Endothelial cell (in vitro differentiated cells): ENCODE measurements at regions not wholly inside any gene's neighbourhood (a gene's known extent, or its start where the extent isn't known, plus 50 kb on each side); places are given as distances from the start of the nearest gene placed in this dataset.
A peak's percentile ranks its signal among the peaks of the same experiment; 100 is the strongest.

Experiments
- DNase-seq: peaks from one replicate; pipeline ENCODE4 v3.0.0; 2021; ENCODE audit warnings: low spot score
- H3K27ac Mint-ChIP-seq: one replicate; pipeline ENCODE4 v1.8.0; 2021; ENCODE audit warnings: mixed read lengths, inconsistent platforms; ENCODE audit not compliant: unreplicated experiment
- H3K27me3 Mint-ChIP-seq: one replicate; pipeline ENCODE4 v1.8.0; 2021; ENCODE audit warnings: mild to moderate bottlenecking, moderate library complexity, mixed read lengths, inconsistent platforms; ENCODE audit not compliant: unreplicated experiment
- H3K36me3 Mint-ChIP-seq: one replicate; pipeline ENCODE4 v1.8.0; 2021; ENCODE audit warnings: mild to moderate bottlenecking, low read depth, mixed read lengths, inconsistent platforms; ENCODE audit not compliant: unreplicated experiment
- H3K4me1 Mint-ChIP-seq: one replicate; pipeline ENCODE4 v1.8.0; 2021; ENCODE audit warnings: mild to moderate bottlenecking, mixed read lengths, inconsistent platforms; ENCODE audit not compliant: unreplicated experiment
- H3K4me3 Mint-ChIP-seq: one replicate; pipeline ENCODE4 v1.8.0; 2021; ENCODE audit warnings: mild to moderate bottlenecking, mixed read lengths, inconsistent platforms; ENCODE audit not compliant: unreplicated experiment
- H3K9me3 Mint-ChIP-seq: one replicate; pipeline ENCODE4 v1.8.0; 2021; ENCODE audit warnings: mixed read lengths, inconsistent platforms; ENCODE audit not compliant: unreplicated experiment
- TF ChIP-seq, protein P1 (sequence below): fragments of 200-600 bp; sonication (generic); IDR thresholded peaks from one replicate; pipeline ENCODE4 v1.5.0; 2021; ENCODE audit warnings: antibody characterized with exemption; ENCODE audit not compliant: unreplicated experiment

DNA sequence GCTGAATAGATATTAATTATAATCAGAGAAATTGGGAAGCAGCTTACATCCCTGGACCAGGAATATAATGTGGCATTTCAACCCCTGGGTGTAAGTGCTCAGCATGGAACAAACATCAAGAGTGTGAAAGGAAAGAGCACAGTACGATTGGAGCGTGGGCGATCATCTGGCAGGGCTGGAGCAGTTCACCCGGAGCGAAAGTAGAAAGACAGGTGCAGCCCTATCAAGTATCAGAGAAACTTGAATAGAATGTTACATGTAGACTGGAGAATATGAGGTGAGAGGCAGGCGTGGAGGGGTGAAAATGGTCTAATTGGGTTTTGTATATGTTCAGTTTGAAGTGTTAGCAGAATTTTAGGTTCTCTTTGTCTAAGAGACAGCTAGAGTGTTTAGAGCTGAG is 303.0 kb downstream of the MDFIC start:
- Mint-ChIP-seq H3K27ac (no peak overlapping the region), H3K9me3 (peaks cover 3% of the 10 kb centered on the region), H3K4me1 (no peaks in the 10 kb centered on the region), H3K4me3 (no peak overlapping the region), H3K27me3 (peaks cover 3% of the 10 kb centered on the region), H3K36me3 (no peaks in the 10 kb centered on the region)
- no peak for DNase-seq
- TF ChIP-seq, protein P1, sequence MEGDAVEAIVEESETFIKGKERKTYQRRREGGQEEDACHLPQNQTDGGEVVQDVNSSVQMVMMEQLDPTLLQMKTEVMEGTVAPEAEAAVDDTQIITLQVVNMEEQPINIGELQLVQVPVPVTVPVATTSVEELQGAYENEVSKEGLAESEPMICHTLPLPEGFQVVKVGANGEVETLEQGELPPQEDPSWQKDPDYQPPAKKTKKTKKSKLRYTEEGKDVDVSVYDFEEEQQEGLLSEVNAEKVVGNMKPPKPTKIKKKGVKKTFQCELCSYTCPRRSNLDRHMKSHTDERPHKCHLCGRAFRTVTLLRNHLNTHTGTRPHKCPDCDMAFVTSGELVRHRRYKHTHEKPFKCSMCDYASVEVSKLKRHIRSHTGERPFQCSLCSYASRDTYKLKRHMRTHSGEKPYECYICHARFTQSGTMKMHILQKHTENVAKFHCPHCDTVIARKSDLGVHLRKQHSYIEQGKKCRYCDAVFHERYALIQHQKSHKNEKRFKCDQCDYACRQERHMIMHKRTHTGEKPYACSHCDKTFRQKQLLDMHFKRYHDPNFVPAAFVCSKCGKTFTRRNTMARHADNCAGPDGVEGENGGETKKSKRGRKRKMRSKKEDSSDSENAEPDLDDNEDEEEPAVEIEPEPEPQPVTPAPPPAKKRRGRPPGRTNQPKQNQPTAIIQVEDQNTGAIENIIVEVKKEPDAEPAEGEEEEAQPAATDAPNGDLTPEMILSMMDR, result no peak

DNA sequence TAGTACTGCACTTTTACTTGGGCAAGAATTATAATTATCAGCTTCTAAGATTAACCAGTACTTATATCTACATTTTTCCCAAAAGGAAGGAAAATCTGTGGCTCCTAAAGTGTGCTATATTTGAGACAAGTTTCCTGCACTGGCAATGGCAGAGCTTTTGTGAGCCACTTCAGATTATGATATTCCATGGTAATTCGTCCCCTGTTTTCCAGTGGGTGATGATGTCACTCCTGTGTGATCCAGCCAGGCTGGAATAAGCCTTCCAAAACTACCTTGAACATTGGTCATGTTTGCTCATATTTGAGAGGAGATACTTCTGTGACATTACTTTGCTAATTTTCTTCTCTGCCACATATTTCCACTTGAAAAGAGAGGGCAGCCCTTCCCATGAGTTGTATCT is 302.1 kb downstream of the MDFIC start:
- Mint-ChIP-seq H3K27ac (no peak overlapping the region), H3K27me3 (peaks cover 3% of the 10 kb centered on the region), H3K9me3 (peaks cover 3% of the 10 kb centered on the region), H3K36me3 (no peaks in the 10 kb centered on the region), H3K4me1 (no peaks in the 10 kb centered on the region), H3K4me3 (no peak overlapping the region)
- TF ChIP-seq, protein P1, result no peak
- DNase-seq, result no peak

DNA sequence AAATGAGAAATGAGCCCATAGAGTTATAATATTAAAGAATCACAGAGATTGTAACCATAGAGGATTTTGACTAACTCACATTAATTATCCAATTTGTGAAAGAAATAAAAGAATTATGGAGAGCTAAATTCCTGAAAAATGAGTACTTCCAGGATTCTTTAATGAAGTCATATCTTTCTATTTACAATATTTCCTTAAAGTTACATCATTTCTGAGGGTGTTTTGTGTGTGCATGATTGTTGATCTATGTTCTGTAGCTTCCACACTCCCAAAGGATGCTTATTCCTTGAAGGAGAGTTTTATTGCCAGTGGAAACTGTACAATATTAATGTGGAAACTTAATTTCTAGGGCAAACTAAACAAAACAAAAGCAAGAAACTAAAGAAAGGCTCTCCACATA is 299.6 kb downstream of the MDFIC start:
- H3K4me1 Mint-ChIP-seq, result no peaks in the 10 kb centered on the region
- H3K36me3 Mint-ChIP-seq, result no peaks in the 10 kb centered on the region
- H3K27ac Mint-ChIP-seq, result no peak overlapping the region
- peaks cover 3% of the 10 kb centered on the region for H3K27me3 Mint-ChIP-seq
- TF ChIP-seq, protein P1, result no peak
- no peak for DNase-seq
- H3K9me3 Mint-ChIP-seq, result peaks cover 1% of the 10 kb centered on the region
- H3K4me3 Mint-ChIP-seq, result no peak overlapping the region

DNA sequence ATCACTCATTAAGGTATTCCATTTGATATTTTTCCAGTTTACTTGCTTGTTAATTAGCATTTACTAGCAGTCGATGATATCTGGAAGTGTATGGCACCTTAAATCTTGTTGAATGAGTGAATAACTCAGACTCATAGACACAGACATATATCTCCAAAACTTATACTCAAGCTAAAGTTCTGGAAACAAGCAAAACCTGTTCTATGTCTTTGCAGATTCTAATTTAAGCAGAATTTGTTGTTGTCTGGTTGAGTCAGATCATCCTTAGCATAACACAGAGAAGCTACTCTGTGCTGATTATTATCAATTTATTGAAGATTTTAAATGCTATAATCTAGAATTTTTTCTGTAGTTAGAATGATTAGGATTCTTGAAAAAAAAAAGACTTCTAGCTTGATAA is 296.2 kb downstream of the MDFIC start:
- TF ChIP-seq, protein P1, result no peak
- no peak overlapping the region for H3K27ac Mint-ChIP-seq
- no peaks in the 10 kb centered on the region for H3K4me1 Mint-ChIP-seq
- no peak overlapping the region for H3K4me3 Mint-ChIP-seq
- H3K36me3 Mint-ChIP-seq, result no peaks in the 10 kb centered on the region
- H3K27me3 Mint-ChIP-seq, result no peaks in the 10 kb centered on the region
- DNase-seq, result no peak
- H3K9me3 Mint-ChIP-seq, result no peaks in the 10 kb centered on the region

DNA sequence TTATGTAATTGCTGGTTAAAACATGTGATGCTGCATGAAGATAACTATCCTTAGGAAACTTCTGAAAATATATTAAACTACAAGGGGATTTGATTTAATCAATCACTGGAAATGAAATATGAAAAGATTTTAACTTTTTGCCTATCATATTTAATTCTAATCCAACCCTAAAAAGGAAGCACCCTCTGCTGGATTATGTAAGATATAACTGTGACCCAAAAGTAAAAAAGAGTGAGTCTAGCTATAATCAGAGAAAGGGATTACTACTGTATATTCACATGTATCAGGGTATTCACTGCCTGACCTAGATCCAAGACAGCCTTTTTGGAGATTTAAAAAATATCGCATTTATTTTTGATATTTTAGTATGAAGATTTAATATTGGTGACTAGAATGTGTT is 295.5 kb downstream of the MDFIC start:
- no peak overlapping the region for H3K4me3 Mint-ChIP-seq
- TF ChIP-seq, protein P1, result peak; percentile 14
- no peaks in the 10 kb centered on the region for H3K9me3 Mint-ChIP-seq
- no peaks in the 10 kb centered on the region for H3K27me3 Mint-ChIP-seq
- no peaks in the 10 kb centered on the region for H3K4me1 Mint-ChIP-seq
- DNase-seq, result no peak
- no peak overlapping the region for H3K27ac Mint-ChIP-seq
- no peaks in the 10 kb centered on the region for H3K36me3 Mint-ChIP-seq
